ENCODE measurements at regions not wholly inside any gene's neighbourhood (a gene's known extent, or its start where the extent isn't known, plus 50 kb on each side); places are given as distances from the start of the nearest gene placed in this dataset.

- TF ChIP-seq, protein P1, sequence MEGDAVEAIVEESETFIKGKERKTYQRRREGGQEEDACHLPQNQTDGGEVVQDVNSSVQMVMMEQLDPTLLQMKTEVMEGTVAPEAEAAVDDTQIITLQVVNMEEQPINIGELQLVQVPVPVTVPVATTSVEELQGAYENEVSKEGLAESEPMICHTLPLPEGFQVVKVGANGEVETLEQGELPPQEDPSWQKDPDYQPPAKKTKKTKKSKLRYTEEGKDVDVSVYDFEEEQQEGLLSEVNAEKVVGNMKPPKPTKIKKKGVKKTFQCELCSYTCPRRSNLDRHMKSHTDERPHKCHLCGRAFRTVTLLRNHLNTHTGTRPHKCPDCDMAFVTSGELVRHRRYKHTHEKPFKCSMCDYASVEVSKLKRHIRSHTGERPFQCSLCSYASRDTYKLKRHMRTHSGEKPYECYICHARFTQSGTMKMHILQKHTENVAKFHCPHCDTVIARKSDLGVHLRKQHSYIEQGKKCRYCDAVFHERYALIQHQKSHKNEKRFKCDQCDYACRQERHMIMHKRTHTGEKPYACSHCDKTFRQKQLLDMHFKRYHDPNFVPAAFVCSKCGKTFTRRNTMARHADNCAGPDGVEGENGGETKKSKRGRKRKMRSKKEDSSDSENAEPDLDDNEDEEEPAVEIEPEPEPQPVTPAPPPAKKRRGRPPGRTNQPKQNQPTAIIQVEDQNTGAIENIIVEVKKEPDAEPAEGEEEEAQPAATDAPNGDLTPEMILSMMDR (IDR thresholded peaks at IDR 0.05) = no peak
- no peak for TF ChIP-seq POLR2A (IDR thresholded peaks at IDR 0.05)
These were observed 138.9 kb upstream of the SVIL start for GRCh38 chr10:29773675-29774091.

Measured in breast epithelium (tissue), 3 donors.